ENCODE measurements at regions not wholly inside any gene's neighbourhood (a gene's known extent, or its start where the extent isn't known, plus 50 kb on each side); places are given as distances from the start of the nearest gene placed in this dataset.

GRCh38 chr2:198289811-198290210 is 485.4 kb downstream of the PLCL1 start:
- TF ChIP-seq CTCF (IDR thresholded peaks at IDR 0.05) (no peak), POLR2A (IDR thresholded peaks at IDR 0.05) (no peak)
